ENCODE measurements at regions not wholly inside any gene's neighbourhood (a gene's known extent, or its start where the extent isn't known, plus 50 kb on each side); places are given as distances from the start of the nearest gene placed in this dataset.
"Not testable (repeated sequence)": the region's sequence is repeated elsewhere in the genome, so short reads cannot be mapped to it uniquely, and the experiment has no call there.

- DNase-seq, result not testable (repeated sequence)
Measured at GRCh38 chr10:78606766-78607165, 462.0 kb upstream of the ZMIZ1 start.

- DNase-seq, result no peak
Measured at GRCh38 chr10:78609976-78610375, 458.8 kb upstream of the ZMIZ1 start.

- DNase-seq, result no peak
Measured at GRCh38 chr10:78613132-78613531, 455.6 kb upstream of the ZMIZ1 start.

DNA sequence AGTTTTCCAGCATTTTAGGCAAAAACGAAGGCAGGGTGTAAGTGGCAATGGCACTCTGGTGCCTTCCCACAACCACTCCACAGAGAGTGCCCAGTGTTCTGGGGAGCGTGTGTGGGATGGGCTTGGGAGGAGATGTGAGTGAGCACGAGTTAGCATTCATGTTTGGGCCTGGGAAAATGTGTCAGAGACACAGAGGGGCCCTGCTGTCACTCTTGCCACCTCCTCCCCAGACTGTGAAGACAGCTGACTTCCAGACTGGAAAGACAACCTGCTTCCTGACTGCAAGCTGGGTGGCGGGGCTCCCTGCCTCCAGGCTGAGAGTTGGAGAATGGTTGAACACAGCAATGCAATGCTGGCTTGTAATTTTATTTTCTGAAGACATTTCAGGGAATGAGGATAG lies 454.5 kb upstream of the ZMIZ1 start:
- no peak for DNase-seq

DNA sequence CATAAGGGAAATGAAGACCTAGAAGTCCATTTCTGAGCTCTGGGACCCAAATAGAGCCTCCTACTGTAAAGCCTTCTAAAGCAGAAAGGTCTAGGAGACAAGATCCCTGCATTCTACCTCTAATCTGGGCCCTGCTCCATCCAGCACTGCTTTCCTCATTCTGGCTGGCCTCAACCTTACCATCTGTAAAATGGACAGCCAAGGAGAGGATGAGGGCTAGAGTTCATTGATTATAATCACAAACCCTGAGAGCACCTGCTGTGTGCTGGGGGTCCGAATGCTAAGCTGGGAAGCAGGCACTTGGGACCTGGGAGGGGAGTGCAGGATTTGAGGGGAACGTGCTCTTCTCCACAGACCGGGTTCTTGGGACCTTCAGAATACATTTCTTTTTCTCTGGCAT lies 454.0 kb upstream of the ZMIZ1 start:
- DNase-seq, result no peak

GRCh38 chr10:78616125-78616695 lies 452.6 kb upstream of the ZMIZ1 start:
- DNase-seq, result no peak

GRCh38 chr10:78617115-78617514 lies 451.7 kb upstream of the ZMIZ1 start:
- DNase-seq, result no peak

GRCh38 chr10:78617631-78618030 lies 451.1 kb upstream of the ZMIZ1 start:
- DNase-seq, result no peak

DNA sequence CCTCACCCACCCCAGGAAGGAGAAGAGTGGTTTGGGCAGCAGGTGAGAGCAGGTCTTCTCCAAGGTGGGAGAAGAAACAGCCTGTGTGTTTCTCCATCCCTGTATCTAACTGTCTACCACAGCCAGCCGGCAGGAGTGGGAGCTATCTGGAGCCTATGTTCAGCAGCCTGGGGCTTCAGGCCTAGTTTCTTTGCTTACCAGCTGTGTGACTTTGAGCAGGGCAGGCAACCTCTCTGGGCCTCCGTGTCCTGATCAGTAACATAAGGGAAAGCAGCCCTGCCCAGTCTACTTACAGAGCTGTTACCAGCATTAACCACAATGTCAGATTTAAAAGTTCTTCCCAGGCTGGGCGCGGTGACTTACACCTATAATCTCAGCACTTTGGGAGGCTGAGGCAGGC lies 450.7 kb upstream of the ZMIZ1 start:
- no peak for DNase-seq

- no peak for DNase-seq
Measured at GRCh38 chr10:78619115-78619851, 449.5 kb upstream of the ZMIZ1 start.

- DNase-seq, result no peak
Measured at GRCh38 chr10:78619896-78620295, 448.9 kb upstream of the ZMIZ1 start.

- DNase-seq, result no peak
Measured at GRCh38 chr10:78620985-78621799, 447.6 kb upstream of the ZMIZ1 start.

DNA sequence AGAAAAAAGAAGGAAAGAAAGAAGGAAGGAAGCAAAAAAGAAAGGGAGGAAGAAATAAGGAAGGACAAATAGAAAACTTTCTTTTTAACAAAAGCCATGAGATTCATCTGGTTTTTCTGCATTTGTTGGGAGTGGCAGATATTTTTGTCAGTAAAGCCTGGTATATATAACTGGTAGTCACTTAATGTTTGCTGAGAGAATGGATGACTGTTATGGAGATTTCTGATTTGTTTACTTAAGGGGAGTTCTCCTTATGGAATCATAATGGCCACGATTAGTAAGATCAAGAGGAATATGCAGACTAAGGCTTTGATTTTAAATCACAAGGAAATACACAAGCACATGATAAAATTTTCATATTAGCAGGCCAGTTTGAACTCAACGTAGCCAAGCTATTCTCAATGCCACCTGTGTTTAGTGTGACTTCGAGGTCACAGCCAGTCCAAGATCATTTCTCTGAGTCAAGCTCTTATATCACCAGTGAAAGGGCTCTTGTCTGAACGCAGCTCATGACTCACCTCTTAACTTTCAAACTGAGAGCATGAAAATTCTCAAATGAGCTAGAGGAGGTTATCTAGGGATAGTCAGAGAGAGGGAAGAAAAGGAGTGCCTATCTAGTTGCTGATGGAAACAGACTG lies 445.1 kb upstream of the ZMIZ1 start:
- DNase-seq, result no peak

DNA sequence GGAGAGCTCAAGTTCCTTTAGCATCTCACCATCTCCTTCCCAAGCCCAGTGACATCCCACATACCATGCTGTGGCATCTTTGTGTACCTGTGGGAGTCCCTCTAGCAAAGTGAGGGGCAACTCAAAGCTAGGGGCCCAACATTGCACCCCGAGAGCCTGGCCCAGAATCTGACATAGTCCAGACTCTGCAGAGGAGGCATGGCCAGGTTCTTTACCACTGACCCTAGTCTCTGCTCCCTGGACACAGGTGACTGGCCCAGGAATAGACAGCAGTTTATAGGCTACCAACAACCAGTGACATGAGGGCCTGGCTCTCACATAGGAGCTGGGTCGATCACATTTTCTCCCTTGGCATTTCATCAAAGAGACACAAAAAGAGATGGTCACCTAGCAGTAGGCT lies 444.0 kb upstream of the ZMIZ1 start:
- DNase-seq, result no peak

GRCh38 chr10:78626471-78626870 lies 442.3 kb upstream of the ZMIZ1 start:
- DNase-seq, result no peak

DNA sequence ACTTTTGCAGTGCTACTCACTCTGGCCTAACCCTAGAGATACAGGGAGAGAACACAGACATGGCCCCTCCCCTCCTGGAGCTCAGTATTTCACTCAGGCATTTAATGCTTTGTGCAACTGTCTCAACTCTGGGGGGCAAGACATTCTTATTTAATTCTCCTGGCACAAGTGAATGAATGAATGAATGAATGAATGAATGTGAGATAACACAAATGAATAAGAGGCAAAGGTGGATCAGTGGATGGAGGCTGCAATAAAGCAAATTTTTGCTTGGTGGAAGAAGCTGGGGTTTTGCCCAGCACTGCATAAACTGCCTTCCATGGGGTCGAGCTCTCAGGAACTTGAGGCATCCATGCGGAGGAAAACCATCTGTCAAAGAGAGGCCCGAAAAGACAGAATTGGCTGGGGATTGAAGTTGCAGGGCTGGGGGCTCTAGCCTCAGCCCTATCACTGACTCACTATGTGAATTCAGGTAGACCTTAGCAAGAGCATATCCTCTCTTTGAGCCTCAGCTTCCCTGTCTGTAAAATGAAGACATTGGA lies 441.4 kb upstream of the ZMIZ1 start:
- DNase-seq, result no peak

DNA sequence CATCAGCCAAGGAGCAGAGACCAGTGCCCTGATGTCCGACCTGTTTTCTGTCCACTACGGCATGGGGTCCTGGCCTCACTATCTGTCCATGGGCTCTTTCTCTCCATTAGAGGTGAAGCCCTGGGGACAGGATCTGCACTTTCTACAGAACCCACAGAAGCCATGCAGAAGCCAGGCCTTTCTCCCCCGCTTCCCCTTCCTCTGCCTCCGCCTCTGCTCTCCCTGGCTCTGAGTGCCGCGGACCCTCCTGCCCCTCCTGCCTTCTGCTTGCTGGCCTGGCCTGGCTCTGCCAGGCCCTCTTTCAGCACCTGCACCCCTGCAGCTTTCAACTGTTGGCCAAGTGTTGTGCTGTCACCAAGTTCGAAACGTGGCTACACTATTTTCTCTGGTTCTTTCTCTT lies 439.8 kb upstream of the ZMIZ1 start:
- no peak for DNase-seq

DNA sequence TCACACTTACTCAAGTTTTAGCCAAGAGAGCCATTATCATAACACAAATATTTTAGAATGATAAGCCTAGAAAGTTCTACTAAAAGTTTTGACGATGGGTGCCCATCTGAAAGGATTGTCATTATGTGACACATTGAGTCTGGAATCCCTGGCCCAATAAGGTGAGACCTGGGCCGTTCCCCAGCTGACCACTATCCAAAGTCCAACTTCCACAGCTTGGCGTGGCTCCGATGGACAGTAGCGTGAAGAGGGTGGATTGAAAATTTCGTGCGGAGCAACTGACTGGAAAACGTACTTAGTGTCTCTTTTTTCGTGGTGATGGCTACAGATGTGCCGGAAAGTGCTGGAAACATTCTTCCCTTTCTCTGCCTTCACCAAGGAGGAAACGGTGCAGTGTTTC lies 439.0 kb upstream of the ZMIZ1 start:
- no peak for DNase-seq

DNA sequence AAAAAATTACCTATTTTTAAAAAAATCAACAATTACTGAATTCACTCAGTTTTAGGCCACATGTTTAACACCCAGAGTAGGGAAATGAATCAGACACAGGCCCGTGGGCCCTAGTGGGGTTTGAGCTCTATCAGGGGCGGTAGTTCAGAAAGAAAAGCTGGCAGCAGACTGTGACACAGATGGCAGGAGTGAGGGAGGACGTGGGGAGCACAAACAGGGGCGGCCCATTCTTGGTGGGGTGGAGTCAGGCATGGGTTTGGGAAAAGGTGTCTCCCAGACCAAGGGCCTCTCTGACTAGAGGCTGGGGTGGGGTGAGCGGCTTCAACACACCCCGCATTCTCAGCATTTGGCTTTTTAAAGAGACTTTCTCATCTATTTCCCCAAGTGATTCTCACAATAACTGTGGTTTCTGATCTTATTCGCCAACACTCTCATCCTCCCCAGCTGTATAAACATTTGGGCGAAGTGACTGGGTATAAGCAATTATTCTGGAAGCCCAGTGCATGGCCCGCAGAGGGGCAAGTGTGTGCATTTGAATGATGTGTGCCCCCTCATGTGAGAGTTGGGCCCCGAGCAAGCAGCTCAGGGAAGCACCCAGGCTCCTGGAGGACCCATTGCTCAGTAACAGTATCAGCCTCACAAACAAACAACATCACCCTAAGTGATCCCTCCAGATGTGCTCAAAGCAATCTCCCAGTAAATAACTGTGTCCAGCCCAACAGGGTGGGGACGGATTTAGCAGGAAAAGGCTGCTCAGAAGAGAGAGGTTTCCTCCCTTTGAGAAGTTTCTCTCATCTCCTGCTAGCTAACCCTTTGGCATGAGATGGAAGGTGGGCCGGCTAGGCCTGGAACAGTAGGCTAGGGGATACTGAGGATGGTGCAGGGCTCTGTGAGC lies 437.6 kb upstream of the ZMIZ1 start:
- DNase-seq, result peak in 1 of 2 experiments; percentile 18

DNA sequence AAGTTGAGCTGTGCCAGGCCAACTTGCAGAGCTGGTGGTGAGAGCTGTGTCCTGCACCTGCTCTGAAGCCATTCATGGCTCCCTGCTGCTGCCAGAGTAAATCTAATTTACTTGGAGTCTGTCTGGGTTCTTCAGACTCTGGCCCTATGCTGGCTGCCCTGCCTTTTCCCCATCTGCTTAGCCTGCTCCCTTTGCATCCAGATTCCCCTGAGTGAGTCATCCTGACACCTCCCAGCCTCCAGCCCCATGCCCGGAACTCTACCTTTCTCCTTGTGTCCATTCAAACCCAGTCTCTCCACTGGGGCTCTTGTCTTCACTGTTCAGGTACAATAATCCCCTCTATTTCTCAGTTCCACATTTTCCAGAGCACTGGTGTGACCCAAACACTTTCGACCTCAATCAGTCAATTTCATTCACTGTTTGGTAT lies 434.4 kb upstream of the ZMIZ1 start:
- DNase-seq, result no peak

DNA sequence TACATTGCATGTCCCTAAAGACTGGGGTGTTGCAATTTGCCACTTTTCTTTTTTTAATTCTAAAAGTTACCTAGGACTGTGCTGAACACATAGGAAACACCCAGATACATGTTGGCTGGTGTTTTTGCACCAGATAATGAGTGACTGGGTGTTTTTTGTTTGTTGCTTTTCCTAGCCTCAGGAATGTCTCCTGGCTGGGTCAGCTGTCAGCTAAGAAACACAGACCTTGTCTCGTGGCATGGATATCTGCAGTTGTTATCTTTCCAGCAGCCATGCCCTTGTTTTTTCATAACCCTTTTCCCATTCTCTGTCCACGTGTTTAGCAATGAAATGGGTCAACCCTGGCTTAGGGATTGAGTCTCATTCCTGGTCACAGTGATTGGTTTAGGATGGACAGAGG lies 433.9 kb upstream of the ZMIZ1 start:
- DNase-seq, result no peak

GRCh38 chr10:78639629-78640028 lies 429.1 kb upstream of the ZMIZ1 start:
- no peak for DNase-seq

All from activated CD4-positive, alpha-beta T cell treated with anti-CD3 and anti-CD28 coated beads, Interleukin-2, amount 50 U/mL, for 48 hours (primary cell).